Prostate gland (tissue), 2 donors: ENCODE measurements at regions not wholly inside any gene's neighbourhood (a gene's known extent, or its start where the extent isn't known, plus 50 kb on each side); places are given as distances from the start of the nearest gene placed in this dataset.
A peak's percentile ranks its signal among the peaks of the same experiment; 100 is the strongest.

Experiments used
- DNase-seq: peaks from one replicate; pipeline ENCODE4 v3.0.0-alpha.2; 2019; ENCODE audit warnings: low spot score
- H3K27ac ChIP-seq, 2 donors: fragments of 200-600 bp; sonication (generic); 2 replicates each; pipeline ENCODE4 v1.5.1; 2017 to 2019
- H3K27me3 ChIP-seq: fragments of 200-600 bp; sonication (generic); replicated peaks from 2 replicates; pipeline ENCODE4 v1.5.1; 2019; ENCODE audit not compliant: insufficient read depth
- H3K36me3 ChIP-seq, 2 donors: fragments of 200-600 bp; sonication (generic); 1 replicate in 1 of 2; 2 replicates in 1 of 2; pipeline versions ENCODE4 v1.5.1 to v1.8.1; 2017 to 2019
- H3K4me1 ChIP-seq: fragments of 200-600 bp; sonication (generic); replicated peaks from 2 replicates; pipeline ENCODE4 v1.5.1; 2019
- H3K4me3 ChIP-seq, 2 donors: fragments of 200-600 bp; sonication (generic); 2 replicates each; pipeline ENCODE4 v1.5.1; 2017 to 2019
- H3K9me3 ChIP-seq: fragments of 200-600 bp; sonication (generic); 2 replicates; pipeline ENCODE4 v1.5.1; 2017
- POLR2A ChIP-seq: fragments of 450-650 bp; IDR thresholded peaks from one replicate; pipeline ENCODE4 v1.6.1; 2016; ENCODE audit warnings: antibody characterized with exemption, mild to moderate bottlenecking
- POLR2AphosphoS5 ChIP-seq: sonication (generic); formaldehyde crosslinking; IDR thresholded peaks from one replicate; pipeline ENCODE4 v1.6.1; 2017; ENCODE audit warnings: antibody characterized with exemption
- WGBS: methylation state at CpG from one replicate; pipeline ENCODE4 v1.1.5; 2018; 5-methylcytosine and 5-hydroxymethylcytosine counted together
- intact Hi-C: fragments of 100-400 bp; cut with DNase I; formaldehyde crosslinking; loops from one replicate; pipeline ENCODE4 v1.14.2; 2022
- TF ChIP-seq, protein P1 (sequence below), 4 experiments: fragments of 200-600 bp in 2 of 4; fragments of 450-650 bp in 2 of 4; sonication (generic) in 2 of 4; IDR thresholded peaks; 1 replicate in 3 of 4; 2 replicates in 1 of 4; pipeline ENCODE4 v1.5.1; 2016 to 2019; ENCODE audit warnings: antibody characterized with exemption in 4 of 4, mild to moderate bottlenecking in 2 of 4, moderate library complexity in 2 of 4

DNA sequence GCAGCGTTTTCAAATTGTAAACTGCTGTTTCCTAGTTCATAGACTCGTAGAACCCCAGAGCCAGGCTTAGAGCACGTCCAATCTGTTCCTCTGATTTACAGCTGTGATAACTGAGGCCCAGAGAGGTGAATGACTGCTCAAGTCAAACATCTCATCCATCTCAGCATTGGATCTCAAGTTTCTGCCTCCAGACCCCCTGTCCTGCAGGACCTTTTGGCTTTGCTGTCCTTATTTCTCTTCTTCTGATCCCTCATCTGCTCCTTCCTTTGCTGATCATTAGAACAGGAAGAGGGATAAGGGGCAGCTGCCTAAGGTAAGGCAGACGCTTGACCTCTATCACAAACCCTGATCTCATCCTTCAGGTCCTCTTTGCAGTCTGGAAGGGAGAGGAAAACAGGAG lies 58.5 kb upstream of the CREB1 start:
- 84% methylated on average over 4 of the region's 4 CpGs for WGBS
- no peaks in the 10 kb centered on the region for H3K27me3 ChIP-seq
- DNase-seq, result no peak
- intact Hi-C loops, result loop anchor here (5.0 kb wide), 1 partner anchor 309 kb away; no protein-coding TSS in a partner anchor
- H3K9me3 ChIP-seq, result no peaks in the 10 kb centered on the region
- H3K27ac ChIP-seq, result no peak overlapping the region
- H3K36me3 ChIP-seq, result no peaks in the 10 kb centered on the region
- no peaks in the 10 kb centered on the region for H3K4me1 ChIP-seq
- H3K4me3 ChIP-seq, result no peak overlapping the region
- TF ChIP-seq POLR2A (no peak), POLR2AphosphoS5 (no peak)
- TF ChIP-seq, protein P1, sequence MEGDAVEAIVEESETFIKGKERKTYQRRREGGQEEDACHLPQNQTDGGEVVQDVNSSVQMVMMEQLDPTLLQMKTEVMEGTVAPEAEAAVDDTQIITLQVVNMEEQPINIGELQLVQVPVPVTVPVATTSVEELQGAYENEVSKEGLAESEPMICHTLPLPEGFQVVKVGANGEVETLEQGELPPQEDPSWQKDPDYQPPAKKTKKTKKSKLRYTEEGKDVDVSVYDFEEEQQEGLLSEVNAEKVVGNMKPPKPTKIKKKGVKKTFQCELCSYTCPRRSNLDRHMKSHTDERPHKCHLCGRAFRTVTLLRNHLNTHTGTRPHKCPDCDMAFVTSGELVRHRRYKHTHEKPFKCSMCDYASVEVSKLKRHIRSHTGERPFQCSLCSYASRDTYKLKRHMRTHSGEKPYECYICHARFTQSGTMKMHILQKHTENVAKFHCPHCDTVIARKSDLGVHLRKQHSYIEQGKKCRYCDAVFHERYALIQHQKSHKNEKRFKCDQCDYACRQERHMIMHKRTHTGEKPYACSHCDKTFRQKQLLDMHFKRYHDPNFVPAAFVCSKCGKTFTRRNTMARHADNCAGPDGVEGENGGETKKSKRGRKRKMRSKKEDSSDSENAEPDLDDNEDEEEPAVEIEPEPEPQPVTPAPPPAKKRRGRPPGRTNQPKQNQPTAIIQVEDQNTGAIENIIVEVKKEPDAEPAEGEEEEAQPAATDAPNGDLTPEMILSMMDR (IDR thresholded peaks at IDR 0.05), result no peak

DNA sequence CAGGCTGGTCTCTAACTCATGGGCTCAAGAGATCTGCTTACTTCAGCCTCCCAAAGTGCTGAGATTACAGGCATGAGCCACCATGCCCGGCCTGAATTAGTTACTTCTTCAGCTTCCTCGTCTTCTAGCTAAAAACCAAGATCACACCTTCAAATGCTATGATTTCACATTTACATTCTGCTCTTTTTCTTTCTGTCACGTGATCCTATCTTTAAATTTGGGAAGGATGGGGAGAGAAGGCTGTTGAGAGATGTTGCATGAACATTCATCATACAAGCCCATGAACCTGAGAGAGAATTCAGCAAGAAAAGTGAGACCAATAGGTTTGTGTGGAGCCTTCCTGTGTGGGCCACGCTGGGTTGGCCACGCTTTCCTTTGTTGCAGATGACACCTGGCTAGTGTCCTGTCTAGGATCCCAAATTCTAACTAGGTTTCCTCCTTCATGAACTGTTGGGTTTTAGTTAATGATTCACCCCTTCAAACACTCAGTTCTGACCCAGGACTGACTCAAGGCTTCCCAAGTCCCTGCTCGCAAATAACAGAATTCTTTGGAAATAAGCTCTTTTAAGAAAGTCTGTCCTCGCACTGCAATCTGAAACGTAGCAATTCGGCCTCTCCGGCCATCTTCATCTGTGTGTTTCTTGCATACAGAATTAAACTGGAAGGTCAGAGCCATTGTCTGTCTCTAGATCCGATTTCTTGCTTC lies 57.3 kb upstream of the CREB1 start:
- no peaks in the 10 kb centered on the region for H3K36me3 ChIP-seq
- H3K9me3 ChIP-seq, result no peaks in the 10 kb centered on the region
- DNase-seq, result no peak
- WGBS, result 86% methylated on average over 11 of the region's 11 CpGs
- intact Hi-C loops, result loop anchor here (5.0 kb wide), 1 partner anchor 310 kb away; no protein-coding TSS in a partner anchor
- no peak overlapping the region for H3K27ac ChIP-seq
- H3K27me3 ChIP-seq, result no peaks in the 10 kb centered on the region
- H3K4me1 ChIP-seq, result no peaks in the 10 kb centered on the region
- TF ChIP-seq, protein P1 (IDR thresholded peaks at IDR 0.05), result no peak
- TF ChIP-seq POLR2A, result no peak
- TF ChIP-seq POLR2AphosphoS5, result no peak
- no peak overlapping the region for H3K4me3 ChIP-seq

DNA sequence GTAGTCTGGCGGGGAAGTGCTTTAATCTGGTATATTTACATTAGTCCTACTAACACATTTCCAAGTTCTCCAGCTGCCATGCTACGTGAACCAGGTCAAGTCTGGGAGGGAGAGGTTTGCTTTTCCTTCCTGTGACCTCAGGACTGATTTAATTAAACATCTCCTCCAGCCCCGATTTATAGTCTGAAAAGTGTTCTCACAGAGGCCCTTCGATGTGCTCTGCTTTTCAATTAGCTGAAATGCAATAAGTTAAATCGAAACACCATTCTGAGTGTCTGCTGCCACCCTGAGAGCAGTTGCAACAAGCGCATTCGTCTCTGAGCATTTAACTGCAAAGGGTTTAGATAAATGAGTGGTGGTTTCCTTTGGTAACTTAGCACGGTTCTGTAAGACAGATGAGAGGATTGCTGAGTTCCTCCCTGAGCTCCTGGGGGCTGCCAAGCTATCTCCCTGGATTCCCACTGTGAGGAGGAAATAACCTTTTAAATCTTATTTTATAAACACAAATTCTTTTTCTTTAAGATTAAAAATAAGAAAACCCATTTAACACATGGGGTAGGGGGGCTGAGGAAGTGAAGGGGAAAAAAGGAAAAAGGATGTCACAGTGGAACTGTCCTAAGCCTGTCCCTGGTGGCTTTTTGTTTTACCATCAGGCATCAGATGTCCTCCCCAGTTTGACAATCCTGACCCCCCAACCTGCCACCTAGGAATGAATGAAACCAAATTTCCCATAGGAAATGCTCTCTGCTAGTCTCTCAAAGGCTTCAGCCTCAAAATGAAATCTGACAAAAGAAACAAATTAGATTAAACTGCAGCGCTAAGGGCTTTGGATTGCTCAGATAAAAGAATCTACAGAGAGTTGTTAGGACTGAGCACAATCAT lies 56.5 kb upstream of the CREB1 start:
- Histone ChIP-seq H3K27ac (no peak overlapping the region), H3K4me1 (no peaks in the 10 kb centered on the region), H3K9me3 (no peaks in the 10 kb centered on the region), H3K4me3 (no peak overlapping the region), H3K27me3 (no peaks in the 10 kb centered on the region), H3K36me3 (no peaks in the 10 kb centered on the region)
- 26% methylated on average over 9 of the region's 9 CpGs for WGBS
- DNase-seq, result peak; percentile 21
- TF ChIP-seq, protein P1 (IDR thresholded peaks at IDR 0.05), result peak in 3 of 4 experiments; percentile 21 to 58 (median 49)
- TF ChIP-seq POLR2A (no peak), POLR2AphosphoS5 (no peak)
- intact Hi-C loops, result loop anchor here (5.0 kb wide), 1 partner anchor 311 kb away; no protein-coding TSS in a partner anchor

DNA sequence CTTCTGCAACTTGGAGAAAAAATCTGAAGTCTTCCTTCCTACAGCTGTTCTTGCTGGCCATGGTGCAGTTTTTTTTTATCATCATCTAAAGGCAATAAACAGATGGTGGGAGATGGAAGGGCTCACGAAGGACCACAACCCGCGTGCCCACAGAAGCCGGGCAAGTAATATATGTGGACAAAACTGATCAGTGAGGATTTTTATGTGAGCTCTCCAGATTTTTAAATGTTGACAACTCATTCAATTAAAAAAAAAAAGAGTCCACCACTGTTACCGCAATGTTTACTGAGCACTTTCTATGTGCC lies 55.9 kb upstream of the CREB1 start:
- Histone ChIP-seq H3K27me3 (no peaks in the 10 kb centered on the region), H3K36me3 (no peaks in the 10 kb centered on the region), H3K27ac (no peak overlapping the region), H3K9me3 (no peaks in the 10 kb centered on the region), H3K4me1 (no peaks in the 10 kb centered on the region), H3K4me3 (no peak overlapping the region)
- no peak for DNase-seq
- 64% methylated on average over 5 of the region's 5 CpGs for WGBS
- intact Hi-C loops, result loop anchor here (2.0 to 5.0 kb wide), 2 partner anchors 312 to 491 kb away; no protein-coding TSS in a partner anchor
- TF ChIP-seq, protein P1 (IDR thresholded peaks at IDR 0.05), result no peak
- TF ChIP-seq POLR2A, result no peak
- TF ChIP-seq POLR2AphosphoS5, result no peak
